HEK293 (cell line): ENCODE measurements at regions not wholly inside any gene's neighbourhood (a gene's known extent, or its start where the extent isn't known, plus 50 kb on each side); places are given as distances from the start of the nearest gene placed in this dataset.

ENCODE experiments used
- CTCF ChIA-PET: fragments of 350-600 bp; formaldehyde crosslinking; extraction: SDS; loops from one replicate; lab custom pipeline; 2021; ENCODE audit warnings: antibody characterized with exemption; lab: Yijun Ruan, JAX
- POLR2A ChIA-PET: fragments of 300-600 bp; formaldehyde crosslinking; extraction: SDS; loops from one replicate; lab custom pipeline; 2020; ENCODE audit warnings: antibody characterized with exemption, inconsistent platforms; lab: Yijun Ruan, JAX
- H3K27ac ChIP-seq: fragments of 200-500 bp; sonication (Bioruptor generic); 2 replicates; pipeline ENCODE4 v1.5.1; 2014; ENCODE audit warnings: low read depth, low read length, control low read depth, inconsistent platforms; ENCODE audit errors: extremely low read depth
- H3K36me3 ChIP-seq, 2 experiments: fragments of 200-500 bp in 1 of 2; sonication (Bioruptor generic) in 1 of 2; 1 replicate in 1 of 2; 2 replicates in 1 of 2; pipeline ENCODE4 v1.5.1; 2014 to 2017; ENCODE audit warnings: inconsistent platforms in 2 of 2, low read length in 2 of 2; ENCODE audit not compliant: control insufficient read depth in 2 of 2, insufficient read depth in 1 of 2
- H3K4me1 ChIP-seq: fragments of 200-500 bp; sonication (Bioruptor generic); 2 replicates; pipeline ENCODE4 v1.5.1; 2014; ENCODE audit warnings: mild to moderate bottlenecking, low read length, inconsistent platforms; ENCODE audit not compliant: control insufficient read depth, insufficient read depth
- H3K4me3 ChIP-seq: 2 replicates; pipeline ENCODE4 v1.5.1; 2011; ENCODE audit warnings: low read depth, mild to moderate bottlenecking, control low read depth, low read length, moderate library complexity
- H3K9me3 ChIP-seq: fragments of 200-500 bp; sonication (Bioruptor generic); 2 replicates; pipeline ENCODE4 v1.5.1; 2014; ENCODE audit warnings: low read depth, low read length, inconsistent platforms; ENCODE audit not compliant: control insufficient read depth, insufficient read depth
- GLI2 ChIP-seq: fragments of 450-650 bp; formaldehyde crosslinking; IDR thresholded peaks from 2 replicates; pipeline ENCODE4; 2017; ENCODE audit warnings: missing biosample characterization, missing genetic modification characterization, low read depth, borderline replicate concordance
- KLF7 ChIP-seq: fragments of 450-650 bp; formaldehyde crosslinking; IDR thresholded peaks from 2 replicates; pipeline ENCODE4 v1.5.1; 2016; ENCODE audit warnings: missing biosample characterization, missing genetic modification characterization, borderline replicate concordance
- PRDM6 ChIP-seq: fragments of 450-650 bp; formaldehyde crosslinking; IDR thresholded peaks from 2 replicates; pipeline ENCODE4 v1.5.1; 2017; ENCODE audit warnings: missing biosample characterization, missing genetic modification characterization
- REST ChIP-seq: fragments of 450-650 bp; formaldehyde crosslinking; IDR thresholded peaks from 2 replicates; pipeline ENCODE4 v1.5.1; 2016; ENCODE audit warnings: missing biosample characterization, missing genetic modification characterization
- ZBTB7A ChIP-seq: fragments of 450-650 bp; formaldehyde crosslinking; IDR thresholded peaks from 2 replicates; pipeline ENCODE4 v1.5.1; 2016; ENCODE audit warnings: low read depth, missing biosample characterization, missing genetic modification characterization
- ZNF132 ChIP-seq: fragments of 450-650 bp; formaldehyde crosslinking; IDR thresholded peaks from 2 replicates; pipeline ENCODE4 v1.5.1; 2017; ENCODE audit warnings: missing biosample characterization, missing genetic modification characterization, borderline replicate concordance
- ZNF223 ChIP-seq: fragments of 450-650 bp; formaldehyde crosslinking; IDR thresholded peaks from 2 replicates; pipeline ENCODE4 v1.5.1; 2016; ENCODE audit warnings: missing biosample characterization, missing genetic modification characterization
- ZNF302 ChIP-seq: fragments of 450-650 bp; formaldehyde crosslinking; IDR thresholded peaks from 2 replicates; pipeline ENCODE4 v1.5.1; 2016; ENCODE audit warnings: missing biosample characterization, missing genetic modification characterization, low read depth
- ZNF311 ChIP-seq: fragments of 450-650 bp; formaldehyde crosslinking; IDR thresholded peaks from 2 replicates; pipeline ENCODE4 v1.5.1; 2017; ENCODE audit warnings: missing biosample characterization, missing genetic modification characterization, borderline replicate concordance
- ZNF362 ChIP-seq: fragments of 450-650 bp; formaldehyde crosslinking; IDR thresholded peaks from 2 replicates; pipeline ENCODE4 v1.5.1; 2016; ENCODE audit warnings: missing biosample characterization, missing genetic modification characterization
- ZNF621 ChIP-seq: fragments of 450-650 bp; formaldehyde crosslinking; IDR thresholded peaks from 2 replicates; pipeline ENCODE4 v1.5.1; 2017; ENCODE audit warnings: missing biosample characterization, missing genetic modification characterization
- ZNF692 ChIP-seq: fragments of 450-650 bp; formaldehyde crosslinking; IDR thresholded peaks from 2 replicates; pipeline ENCODE4 v1.5.1; 2016; ENCODE audit warnings: missing biosample characterization, missing genetic modification characterization
- ZNF704 ChIP-seq: fragments of 450-650 bp; formaldehyde crosslinking; IDR thresholded peaks from 2 replicates; pipeline ENCODE4 v1.5.1; 2016; ENCODE audit warnings: missing biosample characterization, missing genetic modification characterization
- ZSCAN23 ChIP-seq: fragments of 450-650 bp; formaldehyde crosslinking; IDR thresholded peaks from 2 replicates; pipeline ENCODE4 v1.5.1; 2016; ENCODE audit warnings: missing biosample characterization, missing genetic modification characterization

GRCh38 chr18:48459465-48459864 lies 50.3 kb upstream of the ZBTB7C start:
- CTCF ChIA-PET = interaction anchor here (0.7 to 10.9 kb wide), 4 partner anchors 13 to 435 kb away, joined by 3 to 124 read pairs (median 8); no protein-coding TSS in a partner anchor
- no peaks in the 10 kb centered on the region for H3K4me1 ChIP-seq
- POLR2A ChIA-PET = no interaction called here
- no peak for TF ChIP-seq ZSCAN23 (tag by site-specific recombination)
- no peak for TF ChIP-seq ZNF704
- no peak for TF ChIP-seq ZNF302
- TF ChIP-seq ZNF311 (tag by site-specific recombination) = no peak
- no peak for TF ChIP-seq GLI2 (tag by site-specific recombination)
- no peaks in the 10 kb centered on the region for H3K9me3 ChIP-seq
- H3K27ac ChIP-seq = no peak overlapping the region
- H3K36me3 ChIP-seq = no peaks in the 10 kb centered on the region
- H3K4me3 ChIP-seq = no peak overlapping the region

GRCh38 chr18:48459016-48459415 lies 49.8 kb upstream of the ZBTB7C start:
- Histone ChIP-seq H3K27ac (no peak overlapping the region), H3K4me1 (no peaks in the 10 kb centered on the region), H3K36me3 (no peaks in the 10 kb centered on the region), H3K9me3 (no peaks in the 10 kb centered on the region), H3K4me3 (no peak overlapping the region)
- POLR2A ChIA-PET = no interaction called here
- TF ChIP-seq ZBTB7A (tag by site-specific recombination) (no peak), ZNF621 (tag by site-specific recombination) (no peak), REST (tag by site-specific recombination) (no peak), ZNF362 (tag by site-specific recombination) (no peak), ZNF692 (tag by site-specific recombination) (no peak), ZNF311 (tag by site-specific recombination) (no peak), ZNF132 (no peak), KLF7 (no peak), PRDM6 (tag by site-specific recombination) (no peak), ZNF223 (tag by site-specific recombination) (no peak)
- CTCF ChIA-PET = interaction anchor here (0.6 to 10.9 kb wide), 4 partner anchors 13 to 876 kb away, joined by 3 to 124 read pairs (median 6); no protein-coding TSS in a partner anchor
